GM12865 (cell line): ENCODE measurements at regions not wholly inside any gene's neighbourhood (a gene's known extent, or its start where the extent isn't known, plus 50 kb on each side); places are given as distances from the start of the nearest gene placed in this dataset.

ENCODE experiments used
- DNase-seq: peaks from one replicate; pipeline ENCODE4 v3.0.0; 2010; ENCODE audit warnings: low read depth
- H3K4me3 ChIP-seq: 2 replicates; pipeline ENCODE4 v1.5.1; 2011; ENCODE audit warnings: mild to moderate bottlenecking, low read depth, low read length, control low read depth
- CTCF ChIP-seq: IDR thresholded peaks from 2 replicates; pipeline ENCODE4 v1.5.1; 2011; ENCODE audit warnings: low read length, control low read depth, low read depth, inconsistent platforms; ENCODE audit not compliant: insufficient read depth; ENCODE audit errors: missing control alignments

GRCh38 chr1:101745551-101746270 lies 251.0 kb downstream of the OLFM3 start:
- no peak for TF ChIP-seq CTCF
- no peak for DNase-seq
- H3K4me3 ChIP-seq = no peak overlapping the region

GRCh38 chr1:101748077-101748476 lies 248.6 kb downstream of the OLFM3 start:
- TF ChIP-seq CTCF = no peak
- H3K4me3 ChIP-seq = no peak overlapping the region
- no peak for DNase-seq
